Neural progenitor cell (in vitro differentiated cells): ENCODE measurements at regions not wholly inside any gene's neighbourhood (a gene's known extent, or its start where the extent isn't known, plus 50 kb on each side); places are given as distances from the start of the nearest gene placed in this dataset.

Experiments
- EZH2 ChIP-seq: fragments of 200-600 bp; sonication (generic); IDR thresholded peaks from 2 replicates; pipeline ENCODE4 v1.6.1; 2017; ENCODE audit warnings: antibody characterized with exemption, mild to moderate bottlenecking, moderate library complexity
- EZH2phosphoT487 ChIP-seq: fragments of 200-600 bp; sonication (generic); IDR thresholded peaks from 2 replicates; pipeline ENCODE4 v1.6.1; 2017; ENCODE audit warnings: antibody characterized with exemption
- TF ChIP-seq, protein P1 (sequence below): fragments of 200-600 bp; sonication (generic); IDR thresholded peaks from 2 replicates; pipeline ENCODE4 v1.5.1; 2017; ENCODE audit warnings: antibody characterized with exemption, mild to moderate bottlenecking

DNA sequence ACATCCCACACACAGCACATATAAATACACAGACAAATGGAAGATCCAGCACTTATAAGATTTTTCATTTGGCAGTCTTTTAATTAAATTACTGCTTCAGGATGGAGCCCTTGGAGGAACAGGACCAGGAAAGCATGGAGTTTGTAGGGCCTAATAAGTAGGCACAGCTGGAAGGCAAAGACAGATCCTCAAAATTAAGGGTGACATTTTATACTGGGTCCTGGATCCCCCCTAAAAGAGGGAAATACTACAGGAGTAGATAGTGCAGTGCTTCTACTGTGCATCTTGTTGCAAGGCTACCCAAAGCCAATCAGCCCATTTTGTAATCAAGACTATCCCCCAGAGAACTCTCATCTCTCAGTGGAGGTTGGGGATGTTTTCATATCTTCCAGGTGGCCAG is 1860.7 kb upstream of the PCDH10 start:
- TF ChIP-seq, protein P1, sequence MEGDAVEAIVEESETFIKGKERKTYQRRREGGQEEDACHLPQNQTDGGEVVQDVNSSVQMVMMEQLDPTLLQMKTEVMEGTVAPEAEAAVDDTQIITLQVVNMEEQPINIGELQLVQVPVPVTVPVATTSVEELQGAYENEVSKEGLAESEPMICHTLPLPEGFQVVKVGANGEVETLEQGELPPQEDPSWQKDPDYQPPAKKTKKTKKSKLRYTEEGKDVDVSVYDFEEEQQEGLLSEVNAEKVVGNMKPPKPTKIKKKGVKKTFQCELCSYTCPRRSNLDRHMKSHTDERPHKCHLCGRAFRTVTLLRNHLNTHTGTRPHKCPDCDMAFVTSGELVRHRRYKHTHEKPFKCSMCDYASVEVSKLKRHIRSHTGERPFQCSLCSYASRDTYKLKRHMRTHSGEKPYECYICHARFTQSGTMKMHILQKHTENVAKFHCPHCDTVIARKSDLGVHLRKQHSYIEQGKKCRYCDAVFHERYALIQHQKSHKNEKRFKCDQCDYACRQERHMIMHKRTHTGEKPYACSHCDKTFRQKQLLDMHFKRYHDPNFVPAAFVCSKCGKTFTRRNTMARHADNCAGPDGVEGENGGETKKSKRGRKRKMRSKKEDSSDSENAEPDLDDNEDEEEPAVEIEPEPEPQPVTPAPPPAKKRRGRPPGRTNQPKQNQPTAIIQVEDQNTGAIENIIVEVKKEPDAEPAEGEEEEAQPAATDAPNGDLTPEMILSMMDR = no peak
- TF ChIP-seq EZH2 (no peak), EZH2phosphoT487 (no peak)
